OCI-LY3 (cell line): ENCODE measurements at regions not wholly inside any gene's neighbourhood (a gene's known extent, or its start where the extent isn't known, plus 50 kb on each side); places are given as distances from the start of the nearest gene placed in this dataset.

Experiments
- EZH2phosphoT487 ChIP-seq: fragments of 200-600 bp; shearing (Covaris generic); IDR thresholded peaks from 2 replicates; pipeline ENCODE4 v1.6.1; 2018; ENCODE audit warnings: antibody characterized with exemption, mixed run types, low read depth
- TF ChIP-seq, protein P1 (sequence below): fragments of 200-600, 300-600 bp; sonication (generic); IDR thresholded peaks from 2 replicates; pipeline ENCODE4 v1.5.1; 2014; ENCODE audit warnings: antibody characterized with exemption, low read length, low read depth

DNA sequence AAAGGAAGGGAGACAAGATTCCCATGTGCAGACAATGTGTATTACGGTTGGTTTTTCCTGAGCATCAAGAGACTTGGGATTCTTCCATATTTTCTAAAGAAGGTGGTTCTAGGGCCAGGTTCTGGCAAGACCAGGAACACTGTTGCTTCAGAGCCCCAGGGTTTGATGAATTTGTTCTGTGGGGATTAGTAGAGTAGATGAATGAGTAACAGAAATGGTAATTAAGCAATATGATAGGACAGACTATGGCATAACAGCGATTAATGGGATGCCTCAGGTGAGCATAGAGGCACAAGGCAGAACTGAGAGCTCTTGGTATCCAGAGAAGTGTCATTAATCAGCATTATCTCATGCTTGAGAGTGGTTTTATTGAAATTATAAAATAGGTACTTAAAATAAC is 82.8 kb upstream of the PNPT1 start:
- TF ChIP-seq, protein P1, sequence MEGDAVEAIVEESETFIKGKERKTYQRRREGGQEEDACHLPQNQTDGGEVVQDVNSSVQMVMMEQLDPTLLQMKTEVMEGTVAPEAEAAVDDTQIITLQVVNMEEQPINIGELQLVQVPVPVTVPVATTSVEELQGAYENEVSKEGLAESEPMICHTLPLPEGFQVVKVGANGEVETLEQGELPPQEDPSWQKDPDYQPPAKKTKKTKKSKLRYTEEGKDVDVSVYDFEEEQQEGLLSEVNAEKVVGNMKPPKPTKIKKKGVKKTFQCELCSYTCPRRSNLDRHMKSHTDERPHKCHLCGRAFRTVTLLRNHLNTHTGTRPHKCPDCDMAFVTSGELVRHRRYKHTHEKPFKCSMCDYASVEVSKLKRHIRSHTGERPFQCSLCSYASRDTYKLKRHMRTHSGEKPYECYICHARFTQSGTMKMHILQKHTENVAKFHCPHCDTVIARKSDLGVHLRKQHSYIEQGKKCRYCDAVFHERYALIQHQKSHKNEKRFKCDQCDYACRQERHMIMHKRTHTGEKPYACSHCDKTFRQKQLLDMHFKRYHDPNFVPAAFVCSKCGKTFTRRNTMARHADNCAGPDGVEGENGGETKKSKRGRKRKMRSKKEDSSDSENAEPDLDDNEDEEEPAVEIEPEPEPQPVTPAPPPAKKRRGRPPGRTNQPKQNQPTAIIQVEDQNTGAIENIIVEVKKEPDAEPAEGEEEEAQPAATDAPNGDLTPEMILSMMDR: no peak
- no peak for TF ChIP-seq EZH2phosphoT487
